Endodermal cell (in vitro differentiated cells): ENCODE measurements at regions not wholly inside any gene's neighbourhood (a gene's known extent, or its start where the extent isn't known, plus 50 kb on each side); places are given as distances from the start of the nearest gene placed in this dataset.

Experiments used
- DNase-seq: peaks from one replicate; pipeline ENCODE4 v3.0.0-alpha.2; 2017
- H3K27ac ChIP-seq: 2 replicates; pipeline ENCODE4 v1.5.1; 2013; ENCODE audit warnings: mild to moderate bottlenecking, low read depth, low read length, moderate library complexity
- H3K27me3 ChIP-seq: 2 replicates; pipeline ENCODE4 v1.6.1; 2013; ENCODE audit warnings: mild to moderate bottlenecking, low read length, moderate library complexity; ENCODE audit not compliant: insufficient read depth, control insufficient read depth, poor library complexity, severe bottlenecking
- H3K36me3 ChIP-seq: 2 replicates; pipeline ENCODE4 v1.7.0; 2013; ENCODE audit warnings: mild to moderate bottlenecking, low read length, moderate library complexity; ENCODE audit not compliant: control insufficient read depth, insufficient read depth
- H3K4me1 ChIP-seq: one replicate; pipeline ENCODE4 v1.7.0; 2013; ENCODE audit warnings: low read length; ENCODE audit not compliant: control insufficient read depth, insufficient read depth
- H3K4me3 ChIP-seq: 2 replicates; pipeline ENCODE4 v1.5.1; 2013; ENCODE audit warnings: mild to moderate bottlenecking, low read length, moderate library complexity
- H3K9ac ChIP-seq: 2 replicates; pipeline ENCODE4 v1.6.1; 2013; ENCODE audit warnings: mild to moderate bottlenecking, low read length, moderate library complexity; ENCODE audit not compliant: poor library complexity, severe bottlenecking; ENCODE audit errors: extremely low read depth
- H3K9me3 ChIP-seq: 2 replicates; pipeline ENCODE4 v1.6.1; 2013; ENCODE audit warnings: mild to moderate bottlenecking, low read length, moderate library complexity; ENCODE audit not compliant: control insufficient read depth
- H3K27ac Mint-ChIP-seq: 2 replicates; pipeline ENCODE4 v1.8.0; 2020; ENCODE audit warnings: mixed read lengths
- H3K27me3 Mint-ChIP-seq: 2 replicates; pipeline ENCODE4 v1.8.0; 2021; ENCODE audit warnings: mild to moderate bottlenecking, mixed read lengths; ENCODE audit not compliant: insufficient read depth
- H3K36me3 Mint-ChIP-seq: 2 replicates; pipeline ENCODE4 v1.8.0; 2020; ENCODE audit warnings: low read depth, mixed read lengths
- H3K4me1 Mint-ChIP-seq: 2 replicates; pipeline ENCODE4 v1.8.0; 2020; ENCODE audit warnings: mixed read lengths
- H3K4me3 Mint-ChIP-seq: 2 replicates; pipeline ENCODE4 v1.8.0; 2020; ENCODE audit warnings: mild to moderate bottlenecking, moderate library complexity, mixed read lengths
- H3K9me3 Mint-ChIP-seq: 2 replicates; pipeline ENCODE4 v1.8.0; 2020; ENCODE audit warnings: mild to moderate bottlenecking, mixed read lengths
- WGBS, 2 experiments: methylation state at CpG; one replicate each; pipeline versions ENCODE4 v1.1.5 to v1.1.7; 2013; ENCODE audit warnings: missing lambda C conversion rate in 2 of 2, mixed read lengths in 1 of 2; ENCODE audit not compliant: insufficient coverage in 1 of 2, insufficient read length in 1 of 2; 5-methylcytosine and 5-hydroxymethylcytosine counted together
- TF ChIP-seq, protein P1 (sequence below): fragments of 200-600 bp; sonication (generic); conservative IDR thresholded peaks from 2 replicates; pipeline ENCODE4 v1.5.0; 2021; ENCODE audit warnings: antibody characterized with exemption, mild to moderate bottlenecking

- no peak overlapping the region for H3K27ac ChIP-seq
- Mint-ChIP-seq H3K4me3 (no peak overlapping the region), H3K9me3 (no peaks in the 10 kb centered on the region), H3K27me3 (no peaks in the 10 kb centered on the region), H3K27ac (no peak overlapping the region), H3K4me1 (no peaks in the 10 kb centered on the region), H3K36me3 (no peaks in the 10 kb centered on the region)
- no peaks in the 10 kb centered on the region for H3K4me1 ChIP-seq
- H3K27me3 ChIP-seq = no peaks in the 10 kb centered on the region
- H3K36me3 ChIP-seq = no peaks in the 10 kb centered on the region
- WGBS, 2 experiments = 85 to 100% methylated on average over 2 of the region's 2 CpGs
- no peak overlapping the region for H3K4me3 ChIP-seq
- no peak overlapping the region for H3K9ac ChIP-seq
- no peak for DNase-seq
- no peaks in the 10 kb centered on the region for H3K9me3 ChIP-seq
- TF ChIP-seq, protein P1, sequence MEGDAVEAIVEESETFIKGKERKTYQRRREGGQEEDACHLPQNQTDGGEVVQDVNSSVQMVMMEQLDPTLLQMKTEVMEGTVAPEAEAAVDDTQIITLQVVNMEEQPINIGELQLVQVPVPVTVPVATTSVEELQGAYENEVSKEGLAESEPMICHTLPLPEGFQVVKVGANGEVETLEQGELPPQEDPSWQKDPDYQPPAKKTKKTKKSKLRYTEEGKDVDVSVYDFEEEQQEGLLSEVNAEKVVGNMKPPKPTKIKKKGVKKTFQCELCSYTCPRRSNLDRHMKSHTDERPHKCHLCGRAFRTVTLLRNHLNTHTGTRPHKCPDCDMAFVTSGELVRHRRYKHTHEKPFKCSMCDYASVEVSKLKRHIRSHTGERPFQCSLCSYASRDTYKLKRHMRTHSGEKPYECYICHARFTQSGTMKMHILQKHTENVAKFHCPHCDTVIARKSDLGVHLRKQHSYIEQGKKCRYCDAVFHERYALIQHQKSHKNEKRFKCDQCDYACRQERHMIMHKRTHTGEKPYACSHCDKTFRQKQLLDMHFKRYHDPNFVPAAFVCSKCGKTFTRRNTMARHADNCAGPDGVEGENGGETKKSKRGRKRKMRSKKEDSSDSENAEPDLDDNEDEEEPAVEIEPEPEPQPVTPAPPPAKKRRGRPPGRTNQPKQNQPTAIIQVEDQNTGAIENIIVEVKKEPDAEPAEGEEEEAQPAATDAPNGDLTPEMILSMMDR = no peak
Measured at GRCh38 chr15:95503107-95503506, 827.4 kb upstream of the NR2F2 start.

DNA sequence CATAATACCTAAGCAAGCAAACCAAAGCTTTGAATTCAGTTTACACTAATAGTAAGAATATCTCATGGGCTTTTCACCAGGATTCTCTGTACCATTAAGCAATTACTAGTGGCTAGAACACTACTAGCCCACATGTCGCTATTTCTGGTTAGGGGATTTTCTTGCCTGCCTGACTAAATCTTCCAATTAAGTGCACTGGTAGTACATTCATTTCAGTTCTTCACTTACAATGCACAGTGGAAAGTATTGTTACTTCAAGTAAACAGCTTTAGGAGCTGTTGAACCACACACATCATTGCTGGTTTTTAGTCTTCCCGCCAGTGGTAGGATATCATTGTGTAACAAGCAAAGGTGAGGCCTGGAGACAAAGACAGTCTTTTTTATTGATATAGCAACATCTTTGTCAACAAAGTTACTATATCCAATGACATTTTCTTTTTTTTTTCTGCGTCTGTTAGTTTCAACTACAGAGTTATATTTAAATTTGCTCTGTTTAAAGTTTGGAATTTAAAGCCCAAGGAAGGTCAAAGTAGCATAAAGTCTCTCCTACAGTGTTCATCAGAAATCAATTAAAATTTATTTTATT, 826.8 kb upstream of the NR2F2 start:
- H3K4me3 ChIP-seq = no peak overlapping the region
- H3K36me3 ChIP-seq = no peaks in the 10 kb centered on the region
- WGBS, 2 experiments = 90 to 100% methylated on average over 1 to 2 of the region's 3 CpGs
- Mint-ChIP-seq H3K4me3 (no peak overlapping the region), H3K27me3 (no peaks in the 10 kb centered on the region), H3K9me3 (no peaks in the 10 kb centered on the region), H3K4me1 (no peaks in the 10 kb centered on the region), H3K36me3 (no peaks in the 10 kb centered on the region), H3K27ac (no peak overlapping the region)
- H3K9me3 ChIP-seq = no peaks in the 10 kb centered on the region
- no peak overlapping the region for H3K9ac ChIP-seq
- no peak for DNase-seq
- no peaks in the 10 kb centered on the region for H3K4me1 ChIP-seq
- H3K27ac ChIP-seq = no peak overlapping the region
- no peaks in the 10 kb centered on the region for H3K27me3 ChIP-seq
- TF ChIP-seq, protein P1 = no peak

- H3K4me3 ChIP-seq = no peak overlapping the region
- Mint-ChIP-seq H3K27ac (no peak overlapping the region), H3K9me3 (no peaks in the 10 kb centered on the region), H3K36me3 (no peaks in the 10 kb centered on the region), H3K4me1 (no peaks in the 10 kb centered on the region), H3K27me3 (no peaks in the 10 kb centered on the region), H3K4me3 (no peak overlapping the region)
- no peak overlapping the region for H3K27ac ChIP-seq
- TF ChIP-seq, protein P1 = no peak
- no peaks in the 10 kb centered on the region for H3K9me3 ChIP-seq
- no peak overlapping the region for H3K9ac ChIP-seq
- H3K27me3 ChIP-seq = no peaks in the 10 kb centered on the region
- no peaks in the 10 kb centered on the region for H3K36me3 ChIP-seq
- DNase-seq = no peak
- no peaks in the 10 kb centered on the region for H3K4me1 ChIP-seq
Measured at GRCh38 chr15:95511671-95512070, 818.8 kb upstream of the NR2F2 start.
